Prostate gland (tissue), 2 donors: ENCODE measurements at regions not wholly inside any gene's neighbourhood (a gene's known extent, or its start where the extent isn't known, plus 50 kb on each side); places are given as distances from the start of the nearest gene placed in this dataset.

ENCODE experiments used
- POLR2A ChIP-seq: fragments of 450-650 bp; IDR thresholded peaks from one replicate; pipeline ENCODE4 v1.6.1; 2016; ENCODE audit warnings: antibody characterized with exemption, mild to moderate bottlenecking
- POLR2AphosphoS5 ChIP-seq: sonication (generic); formaldehyde crosslinking; IDR thresholded peaks from one replicate; pipeline ENCODE4 v1.6.1; 2017; ENCODE audit warnings: antibody characterized with exemption
- TF ChIP-seq, protein P1 (sequence below), 4 experiments: fragments of 200-600 bp in 2 of 4; fragments of 450-650 bp in 2 of 4; sonication (generic) in 2 of 4; IDR thresholded peaks; 1 replicate in 3 of 4; 2 replicates in 1 of 4; pipeline ENCODE4 v1.5.1; 2016 to 2019; ENCODE audit warnings: antibody characterized with exemption in 4 of 4, mild to moderate bottlenecking in 2 of 4, moderate library complexity in 2 of 4

DNA sequence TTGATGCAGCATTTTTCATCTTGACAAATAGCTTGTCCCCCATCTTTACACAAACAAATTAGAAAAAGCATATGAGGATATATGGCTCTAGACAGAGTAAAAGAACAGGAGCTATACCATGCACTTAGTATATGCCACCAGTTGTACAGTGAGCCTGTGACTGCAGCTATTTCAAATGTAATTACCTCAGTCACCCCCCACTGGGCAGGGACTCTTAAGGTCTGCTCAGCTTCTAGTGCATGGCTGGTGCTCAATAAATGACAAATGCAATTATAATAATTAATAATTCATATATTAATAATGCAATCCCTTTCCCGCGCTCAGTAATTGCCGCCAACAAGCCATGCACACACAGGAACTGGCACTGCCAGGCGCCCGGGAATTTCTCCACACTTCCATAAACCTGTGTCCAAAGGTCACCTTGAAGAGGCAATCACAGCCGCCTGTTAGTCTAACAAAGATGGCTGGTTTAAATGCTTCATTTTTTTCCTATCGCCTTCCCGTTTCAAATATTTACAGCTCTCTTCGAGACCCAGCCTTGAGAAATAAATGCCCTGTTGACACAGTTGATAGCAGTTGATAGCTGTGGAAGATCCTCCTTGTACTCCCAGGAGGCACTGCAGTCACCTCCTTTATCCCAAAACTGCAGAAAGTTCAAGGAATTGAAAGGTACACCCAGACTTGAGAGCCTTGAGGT lies 156.6 kb downstream of the INO80D start:
- TF ChIP-seq, protein P1, sequence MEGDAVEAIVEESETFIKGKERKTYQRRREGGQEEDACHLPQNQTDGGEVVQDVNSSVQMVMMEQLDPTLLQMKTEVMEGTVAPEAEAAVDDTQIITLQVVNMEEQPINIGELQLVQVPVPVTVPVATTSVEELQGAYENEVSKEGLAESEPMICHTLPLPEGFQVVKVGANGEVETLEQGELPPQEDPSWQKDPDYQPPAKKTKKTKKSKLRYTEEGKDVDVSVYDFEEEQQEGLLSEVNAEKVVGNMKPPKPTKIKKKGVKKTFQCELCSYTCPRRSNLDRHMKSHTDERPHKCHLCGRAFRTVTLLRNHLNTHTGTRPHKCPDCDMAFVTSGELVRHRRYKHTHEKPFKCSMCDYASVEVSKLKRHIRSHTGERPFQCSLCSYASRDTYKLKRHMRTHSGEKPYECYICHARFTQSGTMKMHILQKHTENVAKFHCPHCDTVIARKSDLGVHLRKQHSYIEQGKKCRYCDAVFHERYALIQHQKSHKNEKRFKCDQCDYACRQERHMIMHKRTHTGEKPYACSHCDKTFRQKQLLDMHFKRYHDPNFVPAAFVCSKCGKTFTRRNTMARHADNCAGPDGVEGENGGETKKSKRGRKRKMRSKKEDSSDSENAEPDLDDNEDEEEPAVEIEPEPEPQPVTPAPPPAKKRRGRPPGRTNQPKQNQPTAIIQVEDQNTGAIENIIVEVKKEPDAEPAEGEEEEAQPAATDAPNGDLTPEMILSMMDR (IDR thresholded peaks at IDR 0.05): no peak
- TF ChIP-seq POLR2A (no peak), POLR2AphosphoS5 (no peak)
